ENCODE measurements at regions not wholly inside any gene's neighbourhood (a gene's known extent, or its start where the extent isn't known, plus 50 kb on each side); places are given as distances from the start of the nearest gene placed in this dataset.

GRCh38 chr19:32150605-32151004, 194.8 kb upstream of the ZNF507 start:
- DNase-seq, result no peak

GRCh38 chr19:32154418-32154817, 191.0 kb upstream of the ZNF507 start:
- no peak for DNase-seq

GRCh38 chr19:32164384-32164992, 180.9 kb upstream of the ZNF507 start:
- no peak for DNase-seq

GRCh38 chr19:32165141-32165540, 180.3 kb upstream of the ZNF507 start:
- DNase-seq, result no peak

GRCh38 chr19:32165750-32166149, 179.7 kb upstream of the ZNF507 start:
- no peak for DNase-seq

- DNase-seq, result no peak
These were observed 179.2 kb upstream of the ZNF507 start for GRCh38 chr19:32166238-32166637.

- DNase-seq, result no peak
These were observed 177.3 kb upstream of the ZNF507 start for GRCh38 chr19:32168111-32168510.

GRCh38 chr19:32168606-32169005, 176.8 kb upstream of the ZNF507 start:
- no peak for DNase-seq

GRCh38 chr19:32171719-32172151, 173.7 kb upstream of the ZNF507 start:
- no peak for DNase-seq

GRCh38 chr19:32172566-32173160, 172.7 kb upstream of the ZNF507 start:
- no peak for DNase-seq

GRCh38 chr19:32173836-32174235, 171.6 kb upstream of the ZNF507 start:
- DNase-seq, result no peak

- no peak for DNase-seq
These were observed 170.9 kb upstream of the ZNF507 start for GRCh38 chr19:32174386-32175113.

GRCh38 chr19:32176591-32176990, 168.8 kb upstream of the ZNF507 start:
- DNase-seq, result no peak

- DNase-seq, result no peak
These were observed 167.7 kb upstream of the ZNF507 start for GRCh38 chr19:32177686-32178085.

- DNase-seq, result no peak
These were observed 167.0 kb upstream of the ZNF507 start for GRCh38 chr19:32178401-32178800.

GRCh38 chr19:32178956-32179355, 166.5 kb upstream of the ZNF507 start:
- DNase-seq, result no peak

- no peak for DNase-seq
These were observed 164.0 kb upstream of the ZNF507 start for GRCh38 chr19:32181216-32181920.

GRCh38 chr19:32186542-32187330, 158.7 kb upstream of the ZNF507 start:
- DNase-seq, result no peak

GRCh38 chr19:32188921-32189320, 156.5 kb upstream of the ZNF507 start:
- no peak for DNase-seq

GRCh38 chr19:32189956-32190706, 155.3 kb upstream of the ZNF507 start:
- no peak for DNase-seq

- no peak for DNase-seq
These were observed 153.5 kb upstream of the ZNF507 start for GRCh38 chr19:32191921-32192320.
